Astrocyte of the cerebellum (primary cell): ENCODE measurements at regions not wholly inside any gene's neighbourhood (a gene's known extent, or its start where the extent isn't known, plus 50 kb on each side); places are given as distances from the start of the nearest gene placed in this dataset.
A peak's percentile ranks its signal among the peaks of the same experiment; 100 is the strongest.

Experiments used
- DNase-seq: peaks from one replicate; pipeline ENCODE4 v3.0.0-alpha.2; 2011; ENCODE audit warnings: low read depth
- H3K4me3 ChIP-seq: 2 replicates; pipeline ENCODE4 v1.5.1; 2011; ENCODE audit warnings: mild to moderate bottlenecking, low read depth, low read length, moderate library complexity
- CTCF ChIP-seq: IDR thresholded peaks from 2 replicates; pipeline ENCODE4 v1.5.1; 2012; ENCODE audit warnings: low read length, low read depth, moderate library complexity, mild to moderate bottlenecking; ENCODE audit errors: missing control alignments
- in situ Hi-C: cut with HindIII; loops from 2 replicates; pipeline ENCODE4 v1.10.0; 2017; ENCODE audit warnings: low sequenced_read_pairs

GRCh38 chr12:4107436-4107878 lies 166.1 kb upstream of the CCND2 start:
- in situ Hi-C loops: no loop called here
- no peak overlapping the region for H3K4me3 ChIP-seq
- TF ChIP-seq CTCF: peak; percentile 24
- DNase-seq: no peak

- no peak overlapping the region for H3K4me3 ChIP-seq
- no peak for TF ChIP-seq CTCF
- in situ Hi-C loops: no loop called here
- DNase-seq: no peak
Observed at GRCh38 chr12:4106621-4107020, 166.9 kb upstream of the CCND2 start.

- no peak for TF ChIP-seq CTCF
- in situ Hi-C loops: loop anchor here (5.0 kb wide), 1 partner anchor 73 kb away; no protein-coding TSS in a partner anchor
- no peak overlapping the region for H3K4me3 ChIP-seq
- no peak for DNase-seq
Observed at GRCh38 chr12:4104722-4105244, 168.8 kb upstream of the CCND2 start.

- H3K4me3 ChIP-seq: no peak overlapping the region
- in situ Hi-C loops: no loop called here
- TF ChIP-seq CTCF: no peak
- no peak for DNase-seq
Observed at GRCh38 chr12:4099276-4099675, 174.3 kb upstream of the CCND2 start.

- in situ Hi-C loops: loop anchor here (5.0 kb wide), 1 partner anchor 49 kb away; no protein-coding TSS in a partner anchor
- no peak for DNase-seq
- no peak for TF ChIP-seq CTCF
- H3K4me3 ChIP-seq: no peak overlapping the region
Observed at GRCh38 chr12:4091016-4091743, 182.4 kb upstream of the CCND2 start.

GRCh38 chr12:4089956-4090355 lies 183.6 kb upstream of the CCND2 start:
- no peak for TF ChIP-seq CTCF
- H3K4me3 ChIP-seq: no peak overlapping the region
- in situ Hi-C loops: loop anchor here (5.0 kb wide), 1 partner anchor 48 kb away; no protein-coding TSS in a partner anchor
- DNase-seq: no peak
